GM18498 (cell line): ENCODE measurements at regions not wholly inside any gene's neighbourhood (a gene's known extent, or its start where the extent isn't known, plus 50 kb on each side); places are given as distances from the start of the nearest gene placed in this dataset.
"Not testable (repeated sequence)": the region's sequence is repeated elsewhere in the genome, so short reads cannot be mapped to it uniquely, and the experiment has no call there.

Source experiments
- ATAC-seq: cut with Tn5 transposase; IDR thresholded peaks from one replicate; pipeline ENCODE4 v1.9.1; 2021; ENCODE audit warnings: mild to moderate bottlenecking, moderate library complexity; ENCODE audit not compliant: unreplicated experiment

DNA sequence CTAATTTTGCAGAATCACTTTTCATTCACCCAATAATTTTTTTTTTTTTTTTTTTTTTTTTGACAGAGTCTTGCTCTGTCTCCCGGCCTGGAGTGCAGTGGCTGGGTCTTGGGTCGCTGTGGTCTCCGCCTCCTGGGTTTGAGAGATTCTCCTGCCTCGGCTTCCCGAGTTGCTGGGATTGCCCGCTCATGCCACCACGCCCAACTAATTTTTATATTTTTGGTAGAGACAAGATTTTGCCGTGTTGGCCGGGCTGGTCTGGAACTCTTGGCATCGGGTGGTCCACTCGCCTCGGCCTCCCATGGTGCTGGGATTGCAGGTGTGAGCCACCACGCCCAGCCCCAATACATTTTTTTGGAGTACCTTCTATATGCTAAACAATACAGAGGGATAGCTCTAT lies 1120.0 kb upstream of the ATXN8OS start:
- no peak for ATAC-seq

DNA sequence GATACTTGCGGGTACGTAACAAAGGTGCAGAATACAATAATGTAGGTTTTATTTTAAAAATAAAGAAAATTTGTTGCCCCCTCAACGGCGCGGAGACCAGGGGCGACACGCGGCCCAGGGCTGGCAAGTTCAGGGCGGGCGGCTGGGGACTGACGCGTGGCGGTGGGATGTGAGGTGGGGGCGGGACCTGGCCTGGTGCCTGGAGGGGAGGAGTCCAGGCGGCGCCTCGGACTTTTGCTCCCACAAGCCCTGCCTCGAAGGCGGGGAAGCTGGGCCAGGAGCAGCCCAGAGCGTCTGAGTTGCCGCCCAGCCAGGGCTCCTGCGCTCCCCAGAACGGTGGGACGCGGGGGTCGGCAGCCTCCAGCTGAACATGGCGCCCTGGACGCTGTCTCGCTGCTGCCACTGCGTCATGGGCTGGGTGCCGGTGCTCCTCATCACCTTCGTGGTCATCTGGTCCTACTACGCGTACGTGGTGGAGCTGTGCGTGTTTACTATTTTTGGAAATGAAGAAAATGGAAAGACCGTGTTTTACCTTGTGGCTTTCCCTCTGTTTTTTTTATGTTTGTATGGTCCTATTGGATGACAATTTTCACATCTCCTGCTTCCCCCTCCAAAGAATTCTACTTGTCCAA lies 1122.8 kb upstream of the ATXN8OS start:
- ATAC-seq = no peak

DNA sequence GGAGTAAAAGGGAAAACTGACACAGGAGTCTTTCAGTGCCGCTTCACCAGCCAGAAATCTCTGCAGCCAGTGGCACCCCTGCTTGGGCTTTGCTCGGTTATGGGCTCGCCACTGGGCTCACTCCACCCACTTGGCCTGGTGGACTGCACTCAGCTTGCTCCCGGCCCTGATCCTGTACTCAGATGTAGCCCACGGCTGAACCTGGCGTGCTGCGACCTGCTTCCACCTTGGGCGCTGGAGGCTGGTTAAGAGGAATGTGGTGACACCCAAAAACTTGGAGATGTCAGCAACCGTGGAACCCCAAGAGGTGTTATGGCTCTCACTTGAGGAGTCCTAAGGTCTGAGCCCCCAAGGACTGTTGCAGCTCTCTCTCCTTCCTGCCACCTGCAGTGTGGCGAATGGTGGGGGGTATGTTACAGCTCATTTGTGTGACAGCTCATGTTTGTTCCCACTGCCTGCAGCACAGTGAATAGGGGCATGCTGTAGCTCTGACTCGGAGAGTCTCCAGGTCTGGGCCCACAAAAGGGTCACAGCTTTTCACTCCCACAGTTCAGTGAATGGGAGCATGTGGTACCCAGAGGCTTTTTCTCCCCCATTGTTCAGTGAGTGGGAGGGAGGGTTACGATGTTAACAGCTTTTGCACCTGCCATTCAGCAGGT lies 1124.5 kb upstream of the ATXN8OS start:
- no peak for ATAC-seq

DNA sequence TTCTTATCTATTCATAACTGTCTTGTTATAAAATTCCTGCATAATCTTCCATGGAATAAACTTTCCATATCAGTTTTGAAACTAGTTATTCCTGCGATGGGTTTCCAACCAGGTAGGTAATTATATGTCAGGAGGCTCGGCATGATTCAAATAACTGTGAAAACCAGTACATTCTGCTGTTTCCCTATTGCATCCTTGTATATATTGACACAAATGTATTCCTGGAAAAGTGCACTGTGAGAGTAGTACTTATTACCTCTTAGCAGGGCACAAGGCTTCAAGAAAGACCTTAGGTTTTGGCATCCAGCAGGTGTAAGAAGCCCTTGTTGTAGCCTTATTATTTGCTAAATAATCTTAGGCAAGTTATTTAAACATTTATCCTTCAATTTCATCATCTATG lies 1131.3 kb upstream of the ATXN8OS start:
- no peak for ATAC-seq

DNA sequence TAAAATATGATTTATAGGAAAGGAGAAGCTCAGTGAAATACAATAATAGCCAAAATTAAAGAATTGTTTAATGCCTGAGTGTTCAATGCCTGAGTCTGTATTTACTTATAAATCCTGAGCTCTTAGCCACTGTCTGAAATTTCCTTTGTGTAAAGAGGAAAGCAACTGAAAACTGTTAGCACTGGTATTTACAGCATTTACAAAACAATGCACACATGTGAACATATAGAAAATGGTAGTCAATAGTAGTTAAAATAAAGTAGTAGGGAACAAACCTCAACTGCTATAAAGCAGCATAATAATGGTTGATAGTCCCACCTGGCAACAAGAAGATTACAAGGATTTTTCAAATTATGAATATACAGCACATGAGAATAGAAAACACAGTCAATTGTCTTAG lies 1137.1 kb upstream of the ATXN8OS start:
- ATAC-seq = no peak

DNA sequence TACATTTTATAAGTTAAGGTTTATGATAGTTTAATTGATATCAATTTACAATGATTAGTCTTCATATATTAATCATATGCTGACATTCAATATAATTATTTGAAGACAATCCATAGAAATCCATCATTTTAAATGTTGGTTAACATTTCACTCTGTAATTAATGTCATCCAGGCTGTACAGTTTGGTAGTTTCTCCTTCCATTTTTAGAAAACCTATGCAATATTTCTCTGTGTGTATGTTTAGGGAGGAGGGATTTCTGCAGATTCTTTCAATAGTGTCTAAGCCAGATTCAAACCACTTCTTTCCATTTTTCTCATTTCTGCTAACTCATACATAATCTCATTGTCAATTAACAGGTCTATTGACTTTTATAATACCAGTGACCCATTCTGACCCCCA lies 1159.0 kb upstream of the ATXN8OS start:
- no peak for ATAC-seq

DNA sequence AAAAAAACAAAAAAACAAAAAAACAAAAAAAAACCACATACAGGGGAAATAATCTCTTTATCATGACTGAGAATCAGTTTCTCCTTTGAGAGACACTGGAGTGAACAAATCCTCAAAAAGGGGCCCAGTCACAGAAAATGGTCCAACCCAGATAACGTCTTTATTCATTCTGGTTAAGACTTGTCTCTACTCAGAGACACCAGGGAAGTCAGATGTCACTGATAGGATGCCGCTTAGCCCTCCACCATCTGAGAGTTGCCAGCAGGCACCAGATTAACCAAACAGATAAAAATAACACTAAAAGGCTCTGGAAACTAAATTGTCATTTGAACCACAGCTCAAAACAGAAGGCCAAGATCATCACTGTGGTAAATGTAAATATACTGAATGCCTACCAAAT lies 1163.4 kb upstream of the ATXN8OS start:
- ATAC-seq = no peak

DNA sequence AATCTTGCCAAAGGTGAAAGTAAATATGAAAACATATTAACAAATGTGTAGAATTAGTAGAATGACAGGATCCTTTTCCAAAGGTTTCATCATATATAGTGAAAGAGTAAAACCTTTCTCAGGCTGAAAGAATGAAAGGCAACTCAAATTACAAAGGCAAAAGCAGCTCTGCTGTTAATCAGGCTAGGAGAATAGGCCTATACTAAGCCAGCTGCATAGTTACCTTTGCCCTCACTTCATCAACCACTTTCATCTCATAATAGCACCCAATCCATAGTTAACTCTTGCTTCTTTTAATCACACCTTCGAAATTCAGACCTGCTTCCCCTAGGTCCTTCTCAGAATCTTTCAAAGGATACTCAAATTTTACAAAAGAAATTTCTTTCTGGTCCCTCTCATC lies 1167.6 kb upstream of the ATXN8OS start:
- ATAC-seq = no peak

DNA sequence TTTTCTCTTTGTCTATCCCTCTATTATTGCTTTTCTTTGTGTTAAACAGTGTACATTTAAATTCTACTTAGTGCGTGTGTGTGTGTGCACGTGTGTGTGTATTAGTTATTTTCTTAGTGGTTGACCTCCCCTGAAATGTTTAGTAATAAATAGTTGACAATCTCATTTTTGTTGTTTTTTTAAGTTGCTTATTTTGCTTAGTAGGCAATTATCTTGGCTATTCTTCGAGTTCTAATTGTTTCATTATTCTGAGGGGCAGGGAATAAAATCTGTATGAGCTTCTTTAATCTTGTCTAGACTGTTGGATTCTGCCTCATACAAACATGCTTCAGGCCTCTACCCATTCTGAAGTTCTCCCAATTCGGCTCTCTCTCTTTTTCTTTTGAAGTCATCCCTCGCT lies 1169.0 kb upstream of the ATXN8OS start:
- no peak for ATAC-seq

DNA sequence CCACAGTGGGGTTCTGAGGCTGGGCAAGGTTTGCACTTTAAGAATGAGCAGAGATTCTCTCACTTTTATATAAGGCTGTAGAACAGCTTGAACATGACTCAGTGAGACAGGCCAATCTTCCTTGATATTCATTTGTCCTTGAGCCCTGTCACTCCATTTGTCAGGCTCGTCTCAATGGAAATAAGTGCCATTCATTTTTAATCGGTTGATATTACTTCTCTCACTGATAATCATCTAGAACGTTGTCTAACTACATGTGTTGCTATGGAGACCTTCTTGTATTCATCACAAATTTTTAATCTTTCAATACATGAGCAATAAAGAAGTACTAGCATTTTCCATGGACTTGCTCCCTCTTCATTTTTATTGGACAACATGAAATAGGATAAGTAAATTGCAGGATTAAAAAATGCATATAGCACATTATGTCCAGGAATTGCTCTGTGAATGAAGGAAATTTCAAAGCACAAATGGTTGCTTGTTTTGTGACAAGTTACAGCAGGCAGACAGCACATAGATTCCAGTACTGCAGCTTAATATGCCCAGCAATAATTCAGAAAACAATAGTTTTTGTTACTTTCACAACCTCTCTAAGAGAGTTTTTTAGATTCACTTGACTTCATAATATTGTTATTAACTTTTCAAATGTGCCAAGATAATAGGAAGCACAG lies 1178.4 kb upstream of the ATXN8OS start:
- no peak for ATAC-seq

DNA sequence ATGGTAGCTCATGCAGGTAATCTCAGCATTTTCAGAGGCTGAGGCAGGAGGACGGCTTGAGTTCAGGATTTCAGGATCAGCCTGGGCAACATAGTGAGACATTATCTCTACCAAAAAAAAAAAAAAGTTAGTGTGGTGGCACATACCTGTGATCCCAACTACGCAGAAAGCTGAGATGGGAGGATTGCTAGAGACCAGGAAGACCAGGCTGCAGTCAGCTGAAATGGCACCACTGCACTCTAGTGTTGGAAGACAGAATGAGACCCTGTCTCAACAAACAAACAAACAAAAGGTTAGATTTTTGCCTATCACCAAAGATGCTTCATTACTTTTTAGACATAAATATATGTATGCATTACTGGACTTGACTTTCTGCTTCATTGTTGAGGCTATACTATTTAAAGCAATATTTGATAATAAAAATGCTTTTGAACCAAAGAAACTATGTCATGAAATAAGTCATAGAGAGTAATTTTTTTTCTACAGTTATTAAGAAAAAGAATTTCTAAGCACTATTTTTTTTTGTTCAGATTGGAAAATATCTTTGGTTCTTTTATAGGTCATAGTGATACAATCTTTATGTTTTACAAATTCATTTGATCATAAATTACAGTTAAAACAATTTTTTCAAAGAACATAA lies 1180.1 kb upstream of the ATXN8OS start:
- ATAC-seq = peak; percentile 52

DNA sequence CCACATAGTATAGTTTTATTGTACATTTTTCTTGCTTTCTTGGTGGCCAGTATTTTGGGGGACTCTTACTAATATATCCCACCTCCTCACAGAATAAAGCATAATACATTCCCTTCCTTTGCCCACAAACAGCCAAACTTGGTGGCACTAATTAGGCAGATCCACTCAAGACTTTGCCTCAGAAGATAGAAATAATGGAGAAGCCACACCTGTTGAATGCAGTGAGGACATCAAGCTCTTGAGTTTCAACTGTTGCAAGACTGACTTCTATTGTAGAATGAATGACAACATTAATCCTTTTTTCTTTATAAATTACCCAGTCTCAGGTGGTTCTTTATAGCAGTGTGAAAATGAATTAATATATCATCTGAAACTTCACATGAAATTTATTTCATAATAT lies 1183.6 kb upstream of the ATXN8OS start:
- ATAC-seq = no peak

DNA sequence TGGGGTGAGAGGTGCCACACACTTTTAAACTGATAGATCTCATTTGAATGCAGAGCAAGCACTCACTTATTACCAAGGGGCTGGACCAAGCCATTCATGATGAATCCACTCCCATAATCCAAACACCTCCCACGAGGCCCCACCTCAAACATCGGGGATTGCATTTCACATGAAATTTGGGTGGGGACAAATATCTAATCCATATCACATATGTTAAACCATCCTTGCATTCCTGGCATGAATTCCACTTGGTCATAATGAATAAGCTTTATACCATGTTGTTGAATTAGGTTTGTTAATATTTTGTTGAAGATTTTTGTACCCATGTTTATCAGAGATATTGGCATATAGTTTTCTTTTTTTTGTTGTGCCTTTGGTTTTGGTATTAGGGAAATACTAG lies 1198.7 kb upstream of the ATXN8OS start:
- no peak for ATAC-seq

DNA sequence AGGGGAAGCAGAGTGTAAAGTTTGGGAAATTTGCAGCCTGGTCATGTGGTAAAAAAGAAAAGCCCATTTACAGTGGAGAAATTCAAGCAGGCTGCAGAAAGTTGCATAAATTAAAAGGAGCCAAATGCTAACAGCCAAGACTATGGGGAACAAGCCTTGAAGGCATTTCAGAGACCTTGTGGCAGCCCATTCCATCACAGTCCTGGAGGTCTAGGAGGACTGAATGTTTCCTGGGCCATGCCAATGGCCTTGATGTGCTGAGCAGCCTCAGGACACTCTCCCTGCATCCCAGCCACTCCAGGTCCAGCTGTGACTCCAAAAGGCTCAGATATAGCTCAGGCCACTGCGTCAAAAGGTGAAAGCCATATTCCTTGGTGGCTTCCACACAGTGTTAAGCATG lies 1202.4 kb upstream of the ATXN8OS start:
- no peak for ATAC-seq

DNA sequence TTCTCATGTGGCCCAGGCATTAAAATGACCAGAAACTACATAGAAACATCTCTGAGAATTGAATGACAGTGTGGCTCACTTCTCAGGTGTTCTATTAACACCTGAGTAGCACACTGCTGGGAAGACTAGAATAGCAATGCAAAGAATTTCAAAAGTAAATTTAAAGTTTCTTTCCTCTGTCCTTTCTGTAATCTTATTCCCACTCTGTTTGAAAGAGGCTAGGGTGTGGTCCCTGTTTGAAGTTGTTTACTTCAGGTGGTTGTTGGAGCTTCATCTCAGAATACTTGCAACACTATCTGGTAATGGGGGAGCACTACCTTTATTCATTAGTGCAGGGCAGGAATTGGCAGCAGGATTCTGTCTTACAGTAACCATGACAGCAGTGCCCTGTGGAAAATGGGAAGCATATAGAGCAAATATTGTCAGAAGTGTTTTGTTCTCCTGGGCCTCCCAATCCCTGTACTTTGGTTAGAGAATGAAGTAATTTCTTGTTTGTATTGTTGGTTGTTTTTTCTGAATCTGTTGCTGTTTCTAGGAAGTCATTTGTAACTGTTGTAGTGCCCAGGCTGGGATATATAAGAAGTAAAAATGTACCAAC lies 1210.2 kb upstream of the ATXN8OS start:
- no peak for ATAC-seq

DNA sequence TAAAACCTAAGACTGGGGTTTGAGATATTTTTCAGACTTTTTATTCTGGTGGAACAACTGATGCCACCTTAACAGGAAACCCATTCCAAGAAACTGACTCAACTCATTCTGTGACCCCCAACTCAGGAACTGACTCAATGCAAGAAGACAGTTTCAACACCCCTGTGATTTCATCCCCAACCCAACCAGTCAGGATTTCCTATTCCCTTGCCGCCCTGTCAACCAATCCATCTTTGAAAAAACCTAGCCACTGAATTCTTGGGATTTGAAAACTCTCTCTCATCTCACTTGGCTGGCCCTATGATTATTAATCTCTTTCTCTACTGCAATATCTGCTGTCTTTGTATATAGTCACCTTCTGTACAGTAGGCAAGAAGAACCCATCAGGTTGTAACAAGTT lies 1211.9 kb upstream of the ATXN8OS start:
- no peak for ATAC-seq

DNA sequence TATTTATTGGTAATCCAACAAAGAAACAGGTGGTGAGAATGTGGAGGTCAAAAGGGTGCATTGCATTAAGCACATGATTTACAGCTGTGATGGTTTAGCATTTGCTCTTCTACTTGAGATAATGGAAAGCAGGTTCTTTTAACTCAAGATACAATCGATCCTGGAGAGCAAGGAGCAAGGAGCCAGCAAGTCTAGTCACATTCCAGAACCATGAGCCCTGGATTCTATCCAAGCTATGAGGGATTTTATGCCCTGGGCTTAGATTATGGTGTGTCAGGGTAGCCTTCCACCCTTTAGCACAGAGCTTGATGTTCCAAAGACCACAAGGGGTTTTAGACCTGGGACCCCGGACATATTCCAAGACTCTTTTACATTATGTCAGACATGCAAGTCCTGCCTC lies 1213.9 kb upstream of the ATXN8OS start:
- ATAC-seq = not testable (repeated sequence)

DNA sequence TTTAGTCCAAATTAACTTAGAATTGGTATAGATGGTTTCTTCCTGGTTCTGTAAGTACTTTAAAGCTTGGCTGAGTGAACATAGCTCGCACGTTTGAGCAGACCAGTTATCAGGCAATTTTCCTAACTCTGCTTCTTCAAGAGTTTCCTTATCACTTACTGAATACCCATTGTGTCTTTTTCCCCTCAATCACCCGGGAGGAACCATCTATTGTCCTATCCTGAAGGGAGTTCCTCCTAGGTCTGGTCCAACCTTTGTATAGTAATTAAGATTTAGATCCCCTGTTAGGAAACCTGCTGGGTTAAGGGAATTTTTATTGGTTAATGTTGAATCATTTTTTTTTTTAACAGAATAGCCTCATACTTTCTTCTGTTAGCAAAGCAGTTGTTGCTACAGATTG lies 1215.0 kb upstream of the ATXN8OS start:
- ATAC-seq = not testable (repeated sequence)

DNA sequence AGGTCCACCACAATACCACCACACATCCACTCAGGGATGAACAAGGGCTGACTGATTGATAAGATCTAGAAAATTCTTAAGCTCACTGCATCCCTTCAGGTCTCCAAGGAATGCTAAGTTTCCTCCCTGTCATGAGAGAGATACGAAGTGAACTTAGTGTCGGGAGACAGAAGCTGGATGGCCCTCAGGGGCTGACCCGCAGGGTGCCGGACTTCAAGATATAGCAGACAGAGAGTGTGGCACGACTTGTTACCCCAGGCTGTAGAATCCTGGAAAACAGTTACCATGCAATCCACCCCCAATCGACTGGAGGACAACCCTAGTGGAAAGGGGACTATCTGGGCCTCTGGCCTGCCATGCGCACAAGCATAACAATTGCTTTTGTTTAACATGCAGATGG lies 1217.5 kb upstream of the ATXN8OS start:
- ATAC-seq = not testable (repeated sequence)

DNA sequence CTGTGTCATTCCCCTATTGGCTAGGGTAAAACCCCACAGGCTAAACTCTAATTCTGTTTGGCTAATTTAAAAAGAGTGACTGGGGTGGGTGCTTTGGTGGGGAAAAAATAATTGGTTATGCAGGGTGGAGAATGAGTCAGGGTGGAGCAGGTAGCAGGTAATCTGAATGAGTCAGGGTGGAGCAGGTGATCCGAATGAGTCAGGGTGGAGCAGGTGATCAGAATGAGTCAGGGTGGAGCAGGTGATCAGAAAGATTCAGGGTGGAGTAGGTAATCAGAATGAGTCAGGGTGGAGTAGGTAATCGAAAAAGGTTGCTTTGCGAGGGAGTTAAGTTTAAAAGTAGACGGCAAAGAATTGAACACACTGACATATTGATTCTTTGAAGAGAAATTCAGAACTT lies 1218.8 kb upstream of the ATXN8OS start:
- ATAC-seq = no peak

DNA sequence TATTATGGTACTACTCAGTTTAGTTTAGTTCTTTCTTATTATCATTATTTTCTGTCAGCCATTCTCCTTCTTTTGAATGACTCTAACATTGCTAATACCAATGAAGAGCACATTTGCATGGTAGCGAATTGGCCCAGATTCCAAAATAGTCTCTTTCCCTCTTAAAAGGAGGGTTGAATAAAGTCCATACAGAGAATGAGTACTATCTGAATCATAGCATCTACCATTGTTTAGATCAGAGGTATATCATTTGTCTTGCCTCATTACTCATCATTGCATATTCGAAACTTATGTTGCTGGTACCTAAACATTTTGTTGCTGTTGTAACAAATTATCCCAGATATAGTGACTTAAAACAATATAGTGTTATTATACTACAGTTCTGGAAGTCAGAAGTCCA lies 1235.3 kb upstream of the ATXN8OS start:
- ATAC-seq = no peak

DNA sequence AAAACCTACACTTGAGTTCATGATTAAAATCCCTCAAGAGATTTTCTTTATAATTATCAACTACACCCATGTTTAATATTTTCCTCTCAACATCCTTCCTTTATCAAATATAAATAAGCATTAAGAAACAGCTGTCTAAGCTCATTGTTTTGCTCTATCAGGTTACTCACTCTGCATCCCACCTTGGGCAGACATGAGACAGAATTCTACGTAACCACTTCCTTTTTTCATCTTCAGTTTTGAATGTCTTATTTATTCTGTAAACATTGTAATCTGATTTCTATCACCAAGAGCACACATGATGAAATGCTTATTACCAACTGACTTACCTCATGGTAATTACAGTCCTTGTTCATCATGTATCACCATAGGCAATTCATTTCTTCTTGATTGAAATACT lies 1256.6 kb upstream of the ATXN8OS start:
- no peak for ATAC-seq
